ENCODE measurements at regions not wholly inside any gene's neighbourhood (a gene's known extent, or its start where the extent isn't known, plus 50 kb on each side); places are given as distances from the start of the nearest gene placed in this dataset.

- TF ChIP-seq CTCF (IDR thresholded peaks at IDR 0.05 in 4 of 5, conservative IDR thresholded peaks at IDR 0.05 in 1 of 5) (no peak), POLR2A (IDR thresholded peaks at IDR 0.05) (no peak)
Measured at GRCh38 chr16:5668553-5668952, 571.0 kb upstream of the EEF2KMT start.
